SK-N-SH treated with all-trans-retinoic acid at 6 μM for 48 hours (cell line): ENCODE measurements at regions not wholly inside any gene's neighbourhood (a gene's known extent, or its start where the extent isn't known, plus 50 kb on each side); places are given as distances from the start of the nearest gene placed in this dataset.

ENCODE experiments used
- ATAC-seq: fragments of 200-7000 bp; cut with Tn5 transposase; 3 replicates; pipeline ENCODE4 v1.9.1; 2020; ENCODE audit warnings: mild to moderate bottlenecking, moderate library complexity
- ARNTL ChIP-seq: fragments of 450-650 bp; formaldehyde crosslinking; IDR thresholded peaks from 2 replicates; pipeline ENCODE4 v1.5.0; 2020; ENCODE audit warnings: low read depth, mild to moderate bottlenecking, moderate library complexity, borderline replicate concordance
- BACH2 ChIP-seq: fragments of 250-450 bp; sonication (Bioruptor Pico); IDR thresholded peaks from 2 replicates; pipeline ENCODE4 v1.9.0; 2021; ENCODE audit warnings: mild to moderate bottlenecking, borderline replicate concordance
- CSDC2 ChIP-seq: fragments of 250-450 bp; sonication (Bioruptor Pico); IDR thresholded peaks from 2 replicates; pipeline ENCODE4 v1.5.0; 2020; ENCODE audit warnings: mild to moderate bottlenecking, moderate library complexity
- GLIS3 ChIP-seq: fragments of 250-450 bp; sonication (Bioruptor Pico); IDR thresholded peaks from 2 replicates; pipeline ENCODE4 v1.5.0; 2020; ENCODE audit warnings: mild to moderate bottlenecking, moderate library complexity
- ISL1 ChIP-seq: fragments of 250-450 bp; sonication (Bioruptor Pico); IDR thresholded peaks from 2 replicates; pipeline ENCODE4 v2.1.2; 2022; ENCODE audit warnings: mild to moderate bottlenecking, moderate library complexity
- OSR1 ChIP-seq: fragments of 250-450 bp; sonication (Bioruptor Pico); IDR thresholded peaks from 2 replicates; pipeline ENCODE4 v1.8.0; 2022; ENCODE audit warnings: moderate library complexity, mild to moderate bottlenecking, inconsistent platforms
- PPARA ChIP-seq: fragments of 250-450 bp; sonication (Bioruptor Pico); IDR thresholded peaks from 2 replicates; pipeline ENCODE4 v1.5.0; 2020; ENCODE audit warnings: mild to moderate bottlenecking, borderline replicate concordance
- RARB ChIP-seq: fragments of 250-450 bp; sonication (Bioruptor Pico); IDR thresholded peaks from 2 replicates; pipeline ENCODE4 v1.8.0; 2021; ENCODE audit warnings: mild to moderate bottlenecking, moderate library complexity
- SNAI2 ChIP-seq: fragments of 250-450 bp; sonication (Bioruptor Pico); IDR thresholded peaks from 2 replicates; pipeline ENCODE4 v1.5.0; 2020; ENCODE audit warnings: mild to moderate bottlenecking, moderate library complexity
- TCF4 ChIP-seq: fragments of 250-450 bp; sonication (Bioruptor Pico); IDR thresholded peaks from 2 replicates; pipeline ENCODE4 v1.8.0; 2021; ENCODE audit warnings: mild to moderate bottlenecking, moderate library complexity, borderline replicate concordance
- TOX ChIP-seq: fragments of 250-450 bp; sonication (Bioruptor Pico); IDR thresholded peaks from 2 replicates; pipeline ENCODE4 v1.8.0; 2021; ENCODE audit warnings: mild to moderate bottlenecking, moderate library complexity, borderline replicate concordance
- ZC3H10 ChIP-seq: fragments of 250-450 bp; sonication (Bioruptor Pico); IDR thresholded peaks from 2 replicates; pipeline ENCODE4 v1.5.1; 2021; ENCODE audit warnings: mild to moderate bottlenecking, moderate library complexity
- ZFP3 ChIP-seq: fragments of 250-450 bp; sonication (Bioruptor Pico); IDR thresholded peaks from 2 replicates; pipeline ENCODE4 v1.5.0; 2020; ENCODE audit warnings: mild to moderate bottlenecking, moderate library complexity
- ZFP30 ChIP-seq: fragments of 450-650 bp; formaldehyde crosslinking; IDR thresholded peaks from 2 replicates; pipeline ENCODE4 v1.5.0; 2022; ENCODE audit warnings: mild to moderate bottlenecking, moderate library complexity
- ZNF565 ChIP-seq: fragments of 450-650 bp; formaldehyde crosslinking; conservative IDR thresholded peaks from 2 replicates; pipeline ENCODE4 v1.5.0; 2020; ENCODE audit warnings: low read depth, mild to moderate bottlenecking, moderate library complexity
- ZNF70 ChIP-seq: fragments of 450-650 bp; formaldehyde crosslinking; IDR thresholded peaks from 2 replicates; pipeline ENCODE4 v1.5.0; 2020; ENCODE audit warnings: mild to moderate bottlenecking, moderate library complexity
- ZNF8 ChIP-seq: fragments of 450-650 bp; formaldehyde crosslinking; IDR thresholded peaks from 2 replicates; pipeline ENCODE4 v1.5.0; 2020; ENCODE audit warnings: mild to moderate bottlenecking, moderate library complexity
- TF ChIP-seq, protein P1 (sequence below): fragments of 250-450 bp; sonication (Bioruptor Pico); IDR thresholded peaks from 2 replicates; pipeline ENCODE4 v1.8.0; 2020; ENCODE audit warnings: mild to moderate bottlenecking, moderate library complexity, borderline replicate concordance
- TF ChIP-seq, protein P2 (sequence below): fragments of 250-450 bp; sonication (Bioruptor Pico); IDR thresholded peaks from 2 replicates; pipeline ENCODE4 v1.5.1; 2020; ENCODE audit warnings: low read depth, mild to moderate bottlenecking, moderate library complexity
- TF ChIP-seq, protein P3 (sequence below): fragments of 250-450 bp; sonication (Bioruptor Pico); IDR thresholded peaks from 2 replicates; pipeline ENCODE4 v1.8.0; 2021; ENCODE audit warnings: low read depth, mild to moderate bottlenecking, moderate library complexity, borderline replicate concordance
- TF ChIP-seq, protein P4 (sequence below): fragments of 250-450 bp; sonication (Bioruptor Pico); IDR thresholded peaks from 2 replicates; pipeline ENCODE4 v1.5.0; 2020; ENCODE audit warnings: mild to moderate bottlenecking, moderate library complexity
- TF ChIP-seq, protein P5 (sequence below): fragments of 250-450 bp; sonication (Bioruptor Pico); IDR thresholded peaks from 2 replicates; pipeline ENCODE4 v1.5.1; 2021; ENCODE audit warnings: mild to moderate bottlenecking, moderate library complexity

DNA sequence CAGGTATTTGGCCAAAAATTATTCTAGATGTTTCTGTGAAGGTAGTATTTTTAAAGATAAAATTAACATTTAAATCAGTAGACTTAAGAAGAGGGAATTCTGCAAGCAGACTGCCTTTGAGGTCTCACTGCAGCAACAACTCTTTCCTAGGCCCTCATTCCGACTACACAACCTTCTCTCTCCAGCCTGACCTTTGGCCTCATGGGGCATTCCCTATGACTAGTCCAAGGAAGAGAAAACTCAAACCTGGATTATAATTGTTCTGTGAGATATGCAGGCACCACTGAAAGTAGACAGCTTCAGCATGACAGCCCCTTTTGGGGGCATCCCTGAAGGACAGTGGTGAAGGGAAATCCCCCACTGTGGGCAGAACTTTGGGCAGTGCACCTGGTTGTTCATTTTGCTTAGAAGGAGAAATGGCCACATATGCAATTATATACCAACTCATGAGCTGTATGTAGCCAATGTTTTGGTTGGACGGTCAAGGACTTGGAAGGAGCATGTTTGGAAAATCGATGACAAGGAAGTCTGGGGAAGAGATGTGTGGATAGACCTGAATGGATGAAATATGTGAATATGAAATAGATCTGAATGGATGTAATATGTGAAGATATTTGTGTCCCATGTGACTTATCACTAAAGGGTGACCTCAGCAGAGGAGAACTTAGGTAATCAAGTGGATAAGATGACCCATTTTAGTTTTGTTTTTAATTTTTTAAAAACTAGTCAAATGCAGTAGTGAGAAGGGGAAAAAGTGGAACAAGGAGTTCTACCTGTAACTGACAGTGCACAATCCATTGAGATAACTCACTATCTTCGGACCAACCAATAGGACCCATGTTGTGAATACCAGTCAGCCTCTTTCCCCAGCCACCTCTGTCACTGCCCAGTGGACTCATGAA lies 233.3 kb upstream of the FOXN3 start:
- no peak for TF ChIP-seq OSR1
- TF ChIP-seq ZNF8 (CRISPR knock-in tag): no peak
- TF ChIP-seq ZFP3 (CRISPR knock-in tag): no peak
- TF ChIP-seq, protein P1, sequence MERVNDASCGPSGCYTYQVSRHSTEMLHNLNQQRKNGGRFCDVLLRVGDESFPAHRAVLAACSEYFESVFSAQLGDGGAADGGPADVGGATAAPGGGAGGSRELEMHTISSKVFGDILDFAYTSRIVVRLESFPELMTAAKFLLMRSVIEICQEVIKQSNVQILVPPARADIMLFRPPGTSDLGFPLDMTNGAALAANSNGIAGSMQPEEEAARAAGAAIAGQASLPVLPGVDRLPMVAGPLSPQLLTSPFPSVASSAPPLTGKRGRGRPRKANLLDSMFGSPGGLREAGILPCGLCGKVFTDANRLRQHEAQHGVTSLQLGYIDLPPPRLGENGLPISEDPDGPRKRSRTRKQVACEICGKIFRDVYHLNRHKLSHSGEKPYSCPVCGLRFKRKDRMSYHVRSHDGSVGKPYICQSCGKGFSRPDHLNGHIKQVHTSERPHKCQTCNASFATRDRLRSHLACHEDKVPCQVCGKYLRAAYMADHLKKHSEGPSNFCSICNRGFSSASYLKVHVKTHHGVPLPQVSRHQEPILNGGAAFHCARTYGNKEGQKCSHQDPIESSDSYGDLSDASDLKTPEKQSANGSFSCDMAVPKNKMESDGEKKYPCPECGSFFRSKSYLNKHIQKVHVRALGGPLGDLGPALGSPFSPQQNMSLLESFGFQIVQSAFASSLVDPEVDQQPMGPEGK: no peak
- TF ChIP-seq TCF4 (CRISPR knock-in tag): no peak
- TF ChIP-seq TOX: no peak
- no peak for TF ChIP-seq BACH2 (CRISPR knock-in tag)
- TF ChIP-seq SNAI2 (CRISPR knock-in tag): no peak
- no peak for TF ChIP-seq ZFP30 (CRISPR knock-in tag)
- TF ChIP-seq ZNF70 (CRISPR knock-in tag): no peak
- TF ChIP-seq, protein P2, sequence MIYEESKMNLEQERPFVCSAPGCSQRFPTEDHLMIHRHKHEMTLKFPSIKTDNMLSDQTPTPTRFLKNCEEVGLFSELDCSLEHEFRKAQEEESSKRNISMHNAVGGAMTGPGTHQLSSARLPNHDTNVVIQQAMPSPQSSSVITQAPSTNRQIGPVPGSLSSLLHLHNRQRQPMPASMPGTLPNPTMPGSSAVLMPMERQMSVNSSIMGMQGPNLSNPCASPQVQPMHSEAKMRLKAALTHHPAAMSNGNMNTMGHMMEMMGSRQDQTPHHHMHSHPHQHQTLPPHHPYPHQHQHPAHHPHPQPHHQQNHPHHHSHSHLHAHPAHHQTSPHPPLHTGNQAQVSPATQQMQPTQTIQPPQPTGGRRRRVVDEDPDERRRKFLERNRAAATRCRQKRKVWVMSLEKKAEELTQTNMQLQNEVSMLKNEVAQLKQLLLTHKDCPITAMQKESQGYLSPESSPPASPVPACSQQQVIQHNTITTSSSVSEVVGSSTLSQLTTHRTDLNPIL: no peak
- TF ChIP-seq, protein P3, sequence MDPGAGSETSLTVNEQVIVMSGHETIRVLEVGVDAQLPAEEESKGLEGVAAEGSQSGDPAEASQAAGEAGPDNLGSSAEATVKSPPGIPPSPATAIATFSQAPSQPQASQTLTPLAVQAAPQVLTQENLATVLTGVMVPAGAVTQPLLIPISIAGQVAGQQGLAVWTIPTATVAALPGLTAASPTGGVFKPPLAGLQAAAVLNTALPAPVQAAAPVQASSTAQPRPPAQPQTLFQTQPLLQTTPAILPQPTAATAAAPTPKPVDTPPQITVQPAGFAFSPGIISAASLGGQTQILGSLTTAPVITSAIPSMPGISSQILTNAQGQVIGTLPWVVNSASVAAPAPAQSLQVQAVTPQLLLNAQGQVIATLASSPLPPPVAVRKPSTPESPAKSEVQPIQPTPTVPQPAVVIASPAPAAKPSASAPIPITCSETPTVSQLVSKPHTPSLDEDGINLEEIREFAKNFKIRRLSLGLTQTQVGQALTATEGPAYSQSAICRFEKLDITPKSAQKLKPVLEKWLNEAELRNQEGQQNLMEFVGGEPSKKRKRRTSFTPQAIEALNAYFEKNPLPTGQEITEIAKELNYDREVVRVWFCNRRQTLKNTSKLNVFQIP (CRISPR knock-in tag): no peak
- TF ChIP-seq PPARA: no peak
- ATAC-seq: no peak

DNA sequence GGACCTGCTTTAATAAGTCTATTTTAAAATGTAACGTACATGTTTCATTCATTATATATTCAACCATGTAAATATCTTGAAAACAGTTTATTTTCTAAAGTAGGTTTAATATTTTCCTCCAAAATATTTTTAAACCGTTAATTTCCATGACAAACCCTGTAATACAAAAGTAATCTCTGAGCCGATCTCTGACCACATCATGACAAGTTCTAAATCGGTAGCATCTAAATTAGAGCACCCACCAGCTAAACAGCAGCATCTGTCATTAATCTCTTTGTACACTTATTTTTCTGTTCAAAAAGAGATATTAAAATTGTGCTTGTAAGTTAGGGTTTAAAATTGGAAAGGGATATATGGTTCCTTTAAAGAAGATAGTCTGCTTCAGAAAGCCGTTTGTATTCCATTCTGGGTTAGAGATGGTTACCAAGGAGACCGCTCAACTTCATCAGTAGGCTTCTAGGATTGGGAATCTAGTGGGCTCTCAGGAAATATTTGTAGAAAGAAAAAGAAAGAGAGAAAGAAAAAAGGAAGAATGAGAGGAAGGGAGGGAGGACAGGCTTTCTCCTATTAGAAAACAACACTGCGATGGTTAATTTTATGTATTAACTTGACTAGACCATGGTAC lies 232.5 kb upstream of the FOXN3 start:
- ATAC-seq: no peak
- TF ChIP-seq ISL1: no peak
- TF ChIP-seq ZC3H10 (CRISPR knock-in tag): no peak
- no peak for TF ChIP-seq TOX
- TF ChIP-seq ZNF565 (CRISPR knock-in tag): no peak
- TF ChIP-seq, protein P3 (CRISPR knock-in tag): no peak
- no peak for TF ChIP-seq PPARA
- TF ChIP-seq, protein P2: no peak
- no peak for TF ChIP-seq ZFP30 (CRISPR knock-in tag)
- TF ChIP-seq CSDC2: no peak
- TF ChIP-seq, protein P1: no peak
- TF ChIP-seq BACH2 (CRISPR knock-in tag): no peak
- TF ChIP-seq, protein P4, sequence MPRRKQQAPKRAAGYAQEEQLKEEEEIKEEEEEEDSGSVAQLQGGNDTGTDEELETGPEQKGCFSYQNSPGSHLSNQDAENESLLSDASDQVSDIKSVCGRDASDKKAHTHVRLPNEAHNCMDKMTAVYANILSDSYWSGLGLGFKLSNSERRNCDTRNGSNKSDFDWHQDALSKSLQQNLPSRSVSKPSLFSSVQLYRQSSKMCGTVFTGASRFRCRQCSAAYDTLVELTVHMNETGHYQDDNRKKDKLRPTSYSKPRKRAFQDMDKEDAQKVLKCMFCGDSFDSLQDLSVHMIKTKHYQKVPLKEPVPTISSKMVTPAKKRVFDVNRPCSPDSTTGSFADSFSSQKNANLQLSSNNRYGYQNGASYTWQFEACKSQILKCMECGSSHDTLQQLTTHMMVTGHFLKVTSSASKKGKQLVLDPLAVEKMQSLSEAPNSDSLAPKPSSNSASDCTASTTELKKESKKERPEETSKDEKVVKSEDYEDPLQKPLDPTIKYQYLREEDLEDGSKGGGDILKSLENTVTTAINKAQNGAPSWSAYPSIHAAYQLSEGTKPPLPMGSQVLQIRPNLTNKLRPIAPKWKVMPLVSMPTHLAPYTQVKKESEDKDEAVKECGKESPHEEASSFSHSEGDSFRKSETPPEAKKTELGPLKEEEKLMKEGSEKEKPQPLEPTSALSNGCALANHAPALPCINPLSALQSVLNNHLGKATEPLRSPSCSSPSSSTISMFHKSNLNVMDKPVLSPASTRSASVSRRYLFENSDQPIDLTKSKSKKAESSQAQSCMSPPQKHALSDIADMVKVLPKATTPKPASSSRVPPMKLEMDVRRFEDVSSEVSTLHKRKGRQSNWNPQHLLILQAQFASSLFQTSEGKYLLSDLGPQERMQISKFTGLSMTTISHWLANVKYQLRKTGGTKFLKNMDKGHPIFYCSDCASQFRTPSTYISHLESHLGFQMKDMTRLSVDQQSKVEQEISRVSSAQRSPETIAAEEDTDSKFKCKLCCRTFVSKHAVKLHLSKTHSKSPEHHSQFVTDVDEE: no peak
- TF ChIP-seq ZFP3 (CRISPR knock-in tag): no peak
- TF ChIP-seq, protein P5, sequence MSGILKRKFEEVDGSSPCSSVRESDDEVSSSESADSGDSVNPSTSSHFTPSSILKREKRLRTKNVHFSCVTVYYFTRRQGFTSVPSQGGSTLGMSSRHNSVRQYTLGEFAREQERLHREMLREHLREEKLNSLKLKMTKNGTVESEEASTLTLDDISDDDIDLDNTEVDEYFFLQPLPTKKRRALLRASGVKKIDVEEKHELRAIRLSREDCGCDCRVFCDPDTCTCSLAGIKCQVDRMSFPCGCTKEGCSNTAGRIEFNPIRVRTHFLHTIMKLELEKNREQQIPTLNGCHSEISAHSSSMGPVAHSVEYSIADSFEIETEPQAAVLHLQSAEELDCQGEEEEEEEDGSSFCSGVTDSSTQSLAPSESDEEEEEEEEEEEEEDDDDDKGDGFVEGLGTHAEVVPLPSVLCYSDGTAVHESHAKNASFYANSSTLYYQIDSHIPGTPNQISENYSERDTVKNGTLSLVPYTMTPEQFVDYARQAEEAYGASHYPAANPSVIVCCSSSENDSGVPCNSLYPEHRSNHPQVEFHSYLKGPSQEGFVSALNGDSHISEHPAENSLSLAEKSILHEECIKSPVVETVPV (CRISPR knock-in tag): no peak
- TF ChIP-seq ZNF70 (CRISPR knock-in tag): no peak
- no peak for TF ChIP-seq RARB
- no peak for TF ChIP-seq TCF4 (CRISPR knock-in tag)
- TF ChIP-seq ARNTL (CRISPR knock-in tag): no peak
- TF ChIP-seq GLIS3 (CRISPR knock-in tag): no peak
- no peak for TF ChIP-seq OSR1
- TF ChIP-seq, all 23 proteins: peak for 0
